Endothelial cell of umbilical vein (primary cell): ENCODE measurements at regions not wholly inside any gene's neighbourhood (a gene's known extent, or its start where the extent isn't known, plus 50 kb on each side); places are given as distances from the start of the nearest gene placed in this dataset.

Experiments used
- BruUV-seq: library from RNA; stranded (reverse); fragments of 400-500 nt; replicated peaks from 2 replicates; lab custom pipeline; 2021; lab: Mats Ljungman, UMichigan
- CTCF ChIA-PET: fragments of 300-600, 350-600 bp; sonication (Branson Sonifier 250); formaldehyde crosslinking; loops from one replicate; lab custom pipeline; 2021; ENCODE audit warnings: antibody characterized with exemption, inconsistent platforms; lab: Charles Lee
- POLR2A ChIA-PET: fragments of 300-600, 350-600 bp; sonication (Branson Sonifier 250); formaldehyde crosslinking; loops from one replicate; lab custom pipeline; 2021; ENCODE audit warnings: antibody characterized with exemption, inconsistent platforms; lab: Charles Lee
- DNase-seq: peaks from one replicate; pipeline ENCODE4 v3.0.0-alpha.2; 2011; ENCODE audit warnings: low read depth, low spot score
- FAIRE-seq: peaks from 2 replicates; lab custom pipeline; 2011; peaks lifted over from hg19 to GRCh38; lab: Jason Lieb, UNC
- H2AFZ ChIP-seq: 2 replicates; pipeline ENCODE4 v1.6.0; 2012; ENCODE audit warnings: low read depth, low read length, control low read depth, inconsistent platforms
- H3K27ac ChIP-seq: 2 replicates; pipeline ENCODE4 v1.5.1; 2011; ENCODE audit warnings: low read depth, mild to moderate bottlenecking, control low read depth, low read length, moderate library complexity; ENCODE audit not compliant: insufficient read depth
- H3K27me3 ChIP-seq, 2 experiments: 2 replicates each; pipeline versions ENCODE4 v1.6.0 to v1.6.1; 2011; ENCODE audit warnings: low read length in 2 of 2, mixed read lengths in 1 of 2; ENCODE audit not compliant: control insufficient read depth in 2 of 2, insufficient read depth in 2 of 2
- H3K36me3 ChIP-seq, 2 experiments: 2 replicates in 1 of 2; 3 replicates in 1 of 2; pipeline ENCODE4 v1.5.1; 2011; ENCODE audit warnings: low read length in 2 of 2, mild to moderate bottlenecking in 1 of 2, moderate library complexity in 1 of 2; ENCODE audit not compliant: control insufficient read depth in 2 of 2, insufficient read depth in 2 of 2; ENCODE audit errors: extremely low read depth in 1 of 2
- H3K4me1 ChIP-seq: 3 replicates; pipeline ENCODE4 v1.5.1; 2011; ENCODE audit warnings: mild to moderate bottlenecking, low read length; ENCODE audit not compliant: control insufficient read depth, insufficient read depth; ENCODE audit errors: extremely low read depth
- H3K4me2 ChIP-seq: 2 replicates; pipeline ENCODE4 v1.6.1; 2011; ENCODE audit warnings: low read length, control low read depth, mixed read lengths; ENCODE audit not compliant: insufficient read depth
- H3K4me3 ChIP-seq, 3 experiments: fragments of 200-600 bp in 1 of 3; sonication (generic), shearing (Covaris generic) in 1 of 3; replicated peaks in 1 of 3; 2 replicates each; pipeline ENCODE4 v1.5.1; 2011 to 2016; ENCODE audit warnings: control low read depth in 3 of 3, low read length in 3 of 3, mild to moderate bottlenecking in 2 of 3, inconsistent platforms in 1 of 3, low read depth in 1 of 3, moderate library complexity in 1 of 3; ENCODE audit not compliant: insufficient read depth in 1 of 3
- H3K79me2 ChIP-seq: 2 replicates; pipeline ENCODE4 v1.6.0; 2012; ENCODE audit warnings: low read length, inconsistent platforms; ENCODE audit not compliant: control insufficient read depth, insufficient read depth
- H3K9ac ChIP-seq: replicated peaks from 2 replicates; pipeline ENCODE3; 2011; ENCODE audit warnings: low read length, control low read depth; ENCODE audit not compliant: insufficient read depth; ENCODE audit errors: extremely low read depth
- H3K9me1 ChIP-seq: replicated peaks from 3 replicates; pipeline ENCODE4 v1.6.0; 2011; ENCODE audit warnings: mild to moderate bottlenecking, low read length; ENCODE audit not compliant: control insufficient read depth, insufficient read depth; ENCODE audit errors: extremely low read depth
- H3K9me3 ChIP-seq: replicated peaks from 2 replicates; pipeline ENCODE4 v1.5.1; 2012; ENCODE audit warnings: low read length, inconsistent platforms; ENCODE audit not compliant: control insufficient read depth, insufficient read depth
- H4K20me1 ChIP-seq: replicated peaks from 2 replicates; pipeline ENCODE3; 2011; ENCODE audit warnings: mild to moderate bottlenecking, low read length; ENCODE audit not compliant: control insufficient read depth, insufficient read depth; ENCODE audit errors: extremely low read depth
- CTCF ChIP-seq, 2 donors: IDR thresholded peaks; 1 replicate in 1 of 2; 2 replicates in 1 of 2; pipeline ENCODE4 v1.5.1; 2011; ENCODE audit warnings: low read length in 2 of 2, mild to moderate bottlenecking in 2 of 2, moderate library complexity in 2 of 2, control low read depth in 1 of 2, inconsistent platforms in 1 of 2, low read depth in 1 of 2; ENCODE audit not compliant: insufficient read depth in 1 of 2; ENCODE audit errors: extremely low read depth in 1 of 2
- EZH2 ChIP-seq: IDR thresholded peaks from 2 replicates; pipeline ENCODE4 v1.6.1; 2012; ENCODE audit warnings: borderline replicate concordance, low read depth, mild to moderate bottlenecking, moderate library complexity, low read length, inconsistent platforms; ENCODE audit not compliant: severe bottlenecking
- FOS ChIP-seq: IDR thresholded peaks from 2 replicates; pipeline ENCODE4 v1.6.1; 2011; ENCODE audit warnings: mild to moderate bottlenecking, low read length, moderate library complexity, borderline replicate concordance; ENCODE audit not compliant: insufficient read depth
- GATA2 ChIP-seq: IDR thresholded peaks from 2 replicates; pipeline ENCODE4 v1.7.0; 2011; ENCODE audit warnings: low read depth, mild to moderate bottlenecking, moderate library complexity, mixed read lengths, low read length; ENCODE audit not compliant: insufficient read length, insufficient read depth
- MAX ChIP-seq: IDR thresholded peaks from 2 replicates; pipeline ENCODE4 v1.6.1; 2011; ENCODE audit not compliant: insufficient read depth, insufficient read length
- MYC ChIP-seq: IDR thresholded peaks from one replicate; pipeline ENCODE4 v1.6.1; 2011; ENCODE audit warnings: mild to moderate bottlenecking, low read depth, low read length
- POLR2AphosphoS5 ChIP-seq: IDR thresholded peaks from 2 replicates; pipeline ENCODE4 v1.6.1; 2012; ENCODE audit warnings: low read depth, mild to moderate bottlenecking, control low read depth, low read length, moderate library complexity; ENCODE audit not compliant: insufficient read depth
- dilution Hi-C: fragments of 300-500 bp; cut with MboI; formaldehyde crosslinking; loops from one replicate; pipeline ENCODE4 v1.15.0; 2019; ENCODE audit warnings: low sequenced_read_pairs; ENCODE audit not compliant: extremely low pct_ligation_motif_present
- intact Hi-C: fragments of 100-400 bp; cut with micrococcal nuclease; formaldehyde crosslinking; loops from one replicate; pipeline ENCODE4 v1.10.0; 2022

- ChIA-PET POLR2A (no interaction called here), CTCF (interaction anchor here (0.6 to 1.4 kb wide), 4 partner anchors 11 to 19 kb away, joined by 3 to 6 read pairs (median 4); no protein-coding TSS in a partner anchor)
- Histone ChIP-seq H3K4me3 (no peak overlapping the region), H3K9me1 (no peaks in the 10 kb centered on the region), H3K4me2 (no peak overlapping the region), H4K20me1 (no peaks in the 10 kb centered on the region), H3K27me3 (no peaks in the 10 kb centered on the region), H3K9ac (no peak overlapping the region), H2AFZ (no peak overlapping the region), H3K4me1 (no peaks in the 10 kb centered on the region), H3K9me3 (no peaks in the 10 kb centered on the region), H3K27ac (no peak overlapping the region), H3K36me3 (no peaks in the 10 kb centered on the region), H3K79me2 (no peaks in the 10 kb centered on the region)
- dilution Hi-C loops: no loop called here
- no TSS peak for BruUV-seq
- intact Hi-C loops: no loop called here
- DNase-seq: no peak
- TF ChIP-seq EZH2: no peak
- TF ChIP-seq GATA2: no peak
- TF ChIP-seq MYC: no peak
- TF ChIP-seq POLR2AphosphoS5: no peak
- TF ChIP-seq CTCF (IDR thresholded peaks at IDR 0.05; ENCODE audit: extremely low read depth in 1 of 2, insufficient read depth in 1 of 2, low read depth in 1 of 2, low read length in 2 of 2): no peak
- TF ChIP-seq MAX: no peak
- TF ChIP-seq FOS: no peak
- no peak for FAIRE-seq
Observed at GRCh38 chr5:57119031-57119430, 54.8 kb upstream of the GPBP1 start.
